K562 (cell line): ENCODE measurements at regions not wholly inside any gene's neighbourhood (a gene's known extent, or its start where the extent isn't known, plus 50 kb on each side); places are given as distances from the start of the nearest gene placed in this dataset.

Experiments
- ATAC-seq: fragments of 200-7000 bp; cut with Tn5 transposase; 3 replicates; pipeline ENCODE4 v1.9.1; 2020; ENCODE audit warnings: moderate library complexity
- BruUV-seq: library from RNA; stranded (reverse); fragments of 400-500 nt; replicated peaks from 2 replicates; lab custom pipeline; 2021; lab: Mats Ljungman, UMichigan
- CTCF ChIA-PET: fragments of 300-600 bp; formaldehyde crosslinking; extraction: SDS; loops from one replicate; lab custom pipeline; 2021; ENCODE audit warnings: low intra/inter-chr PET ratio; lab: Yijun Ruan, JAX
- POLR2A ChIA-PET: fragments of 300-600, 350-650 bp; sonication (Branson Sonifier 250); formaldehyde crosslinking; extraction: SDS; loops from one replicate; lab custom pipeline; 2021; ENCODE audit warnings: antibody characterized with exemption, inconsistent platforms; lab: Yijun Ruan, JAX
- DNase-seq, 4 experiments: peaks; one replicate each; pipeline versions ENCODE4 v3.0.0 to v3.0.0-alpha.2; 2011 to 2018; ENCODE audit warnings: low spot score in 3 of 4, mixed read lengths in 3 of 4; ENCODE audit errors: extremely low read depth in 1 of 4
- FAIRE-seq: peaks from 2 replicates; lab custom pipeline; 2011; peaks lifted over from hg19 to GRCh38; lab: Jason Lieb, UNC
- H2AFZ ChIP-seq: 2 replicates; pipeline ENCODE4 v1.6.0; 2011; ENCODE audit warnings: low read depth, low read length, control low read depth, inconsistent platforms
- H3K27ac ChIP-seq: fragments of 200-600 bp; 3 replicates; pipeline ENCODE4 v1.8.0; 2011; ENCODE audit warnings: low read depth, mild to moderate bottlenecking, control low read depth, inconsistent platforms, low read length, moderate library complexity, mixed read lengths; ENCODE audit errors: extremely low read depth
- H3K27me3 ChIP-seq, 2 experiments: fragments of 300-600 bp in 1 of 2; 2 replicates in 1 of 2; 3 replicates in 1 of 2; pipeline versions ENCODE4 v1.6.0 to v1.8.0; 2011; ENCODE audit warnings: inconsistent platforms in 2 of 2, low read length in 2 of 2, mild to moderate bottlenecking in 1 of 2, mixed read lengths in 1 of 2, moderate library complexity in 1 of 2; ENCODE audit not compliant: control insufficient read depth in 2 of 2, insufficient read depth in 2 of 2
- H3K36me3 ChIP-seq: fragments of 300-600 bp; 3 replicates; pipeline ENCODE4 v1.8.0; 2011; ENCODE audit warnings: mild to moderate bottlenecking, low read length, inconsistent platforms; ENCODE audit not compliant: control insufficient read depth, insufficient read depth
- H3K4me1 ChIP-seq, 2 experiments: fragments of 200-600 bp in 1 of 2; replicated peaks in 1 of 2; 2 replicates in 1 of 2; 3 replicates in 1 of 2; pipeline versions ENCODE4 v1.5.1 to v1.8.0; 2011; ENCODE audit warnings: inconsistent platforms in 2 of 2, low read length in 2 of 2, mild to moderate bottlenecking in 1 of 2, mixed read lengths in 1 of 2, moderate library complexity in 1 of 2; ENCODE audit not compliant: control insufficient read depth in 2 of 2, insufficient read depth in 2 of 2
- H3K4me2 ChIP-seq: 2 replicates; pipeline ENCODE4 v1.6.1; 2011; ENCODE audit warnings: low read length, control low read depth, inconsistent platforms, mixed read lengths; ENCODE audit not compliant: insufficient read depth
- H3K4me3 ChIP-seq: fragments of 200-600 bp; sonication (generic), shearing (Covaris generic); 2 replicates; pipeline ENCODE4 v1.5.1; 2016; ENCODE audit warnings: control low read depth, inconsistent platforms
- H3K79me2 ChIP-seq: fragments of 200-600 bp; 3 replicates; pipeline ENCODE4 v1.8.0; 2011; ENCODE audit warnings: low read length, inconsistent platforms; ENCODE audit not compliant: control insufficient read depth, insufficient read depth
- H3K9ac ChIP-seq, 2 experiments: 2 replicates each; pipeline versions ENCODE4 v1.6.0 to v1.6.1; 2011; ENCODE audit warnings: low read depth in 2 of 2, low read length in 2 of 2, control low read depth in 1 of 2, inconsistent platforms in 1 of 2, mild to moderate bottlenecking in 1 of 2, mixed read lengths in 1 of 2; ENCODE audit not compliant: insufficient read depth in 1 of 2
- H3K9me1 ChIP-seq: one replicate; pipeline ENCODE4 v1.6.0; 2011; ENCODE audit warnings: inconsistent platforms, mild to moderate bottlenecking, low read length, moderate library complexity; ENCODE audit not compliant: control insufficient read depth, insufficient read depth
- H3K9me3 ChIP-seq: replicated peaks from 2 replicates; pipeline ENCODE4 v1.5.1; 2011; ENCODE audit warnings: low read depth, low read length, inconsistent platforms; ENCODE audit not compliant: control insufficient read depth, insufficient read depth
- H4K20me1 ChIP-seq: replicated peaks from 2 replicates; pipeline ENCODE4 v1.6.1; 2011; ENCODE audit warnings: low read length, inconsistent platforms, mixed read lengths; ENCODE audit not compliant: control insufficient read depth, insufficient read depth
- COPS2 ChIP-seq: fragments of 450-650 bp; conservative IDR thresholded peaks from 2 replicates; pipeline ENCODE4 v1.6.1; 2016; ENCODE audit warnings: mild to moderate bottlenecking, moderate library complexity
- FOXP1 ChIP-seq: sonication (generic); formaldehyde crosslinking; IDR thresholded peaks from 2 replicates; pipeline ENCODE4 v1.8.0; 2022; ENCODE audit warnings: mild to moderate bottlenecking, missing genetic modification reagents
- LCOR ChIP-seq: sonication (generic); formaldehyde crosslinking; IDR thresholded peaks from 2 replicates; pipeline ENCODE4 v1.8.0; 2022; ENCODE audit warnings: mild to moderate bottlenecking, missing genetic modification reagents
- NCOA4 ChIP-seq: fragments of 450-650 bp; IDR thresholded peaks from 2 replicates; pipeline ENCODE4 v1.6.1; 2018; ENCODE audit warnings: mild to moderate bottlenecking; ENCODE audit not compliant: partially characterized antibody
- NR2C2 ChIP-seq, 2 experiments: fragments of 200-800 bp in 1 of 2; sonication (Bioruptor generic) in 1 of 2; sonication (generic) in 1 of 2; formaldehyde crosslinking in 1 of 2; IDR thresholded peaks; 2 replicates each; pipeline versions ENCODE4 v1.6.1 to v1.8.0; 2016 to 2022; ENCODE audit warnings: mild to moderate bottlenecking in 1 of 2, missing compliant biosample characterization in 1 of 2, missing genetic modification characterization in 1 of 2, missing genetic modification reagents in 1 of 2
- THRAP3 ChIP-seq: fragments of 450-650 bp; IDR thresholded peaks from 2 replicates; pipeline ENCODE4 v1.6.1; 2016; ENCODE audit warnings: mild to moderate bottlenecking, inconsistent platforms, borderline replicate concordance
- ZNF174 ChIP-seq: fragments of 250-450 bp; sonication (Bioruptor Pico); IDR thresholded peaks from 2 replicates; pipeline ENCODE4 v1.4.0; 2020; ENCODE audit warnings: mild to moderate bottlenecking
- WGBS: fragments of 100-300 bp; shearing (Covaris generic); methylation state at CpG from one replicate; pipeline ENCODE4 v1.1.6; 2016; ENCODE audit warnings: low coverage, mixed read lengths; ENCODE audit not compliant: insufficient coverage; ENCODE audit errors: missing lambda C conversion rate; 5-methylcytosine and 5-hydroxymethylcytosine counted together
- in situ Hi-C: fragments of 300-500 bp; cut with MboI; formaldehyde crosslinking; loops from 4 replicates; pipeline ENCODE4 v1.15.0; 2018; ENCODE audit warnings: inconsistent platforms, mixed read lengths
- intact Hi-C: fragments of 100-400 bp; cut with micrococcal nuclease; formaldehyde crosslinking; loops from 2 replicates; pipeline ENCODE4 v1.14.2; 2022
- TF ChIP-seq, protein P1 (sequence below): sonication (generic); formaldehyde crosslinking; IDR thresholded peaks from 2 replicates; pipeline ENCODE4 v1.9.0; 2022; ENCODE audit warnings: mild to moderate bottlenecking, missing genetic modification reagents

DNA sequence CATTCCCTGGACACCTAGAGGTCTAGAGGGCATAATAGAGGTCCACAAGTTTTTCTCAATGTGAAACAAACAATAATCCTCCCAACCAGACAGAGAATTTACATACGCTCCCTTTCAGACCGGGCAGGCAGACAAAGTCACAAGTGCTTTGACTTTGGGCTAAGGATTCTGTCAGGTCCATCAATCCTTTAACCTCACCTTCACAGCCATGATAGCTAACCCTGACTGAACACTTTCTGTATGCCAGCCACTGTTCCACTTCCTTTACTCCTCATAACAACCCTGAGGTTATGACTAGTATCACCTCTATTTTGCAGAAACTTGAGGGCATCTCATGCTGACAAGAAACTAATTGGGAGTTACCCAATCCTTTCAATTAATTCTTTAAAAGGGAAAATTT, 118.8 kb upstream of the AFF2 start:
- FAIRE-seq: no peak
- Histone ChIP-seq H3K4me2 (no peak overlapping the region), H3K27ac (no peak overlapping the region), H3K9ac (no peak overlapping the region), H3K4me3 (no peak overlapping the region), H3K36me3 (no peaks in the 10 kb centered on the region), H4K20me1 (no peaks in the 10 kb centered on the region), H3K9me1 (no peaks in the 10 kb centered on the region), H2AFZ (no peak overlapping the region), H3K27me3 (no peaks in the 10 kb centered on the region), H3K4me1 (no peaks in the 10 kb centered on the region), H3K9me3 (no peaks in the 10 kb centered on the region), H3K79me2 (no peaks in the 10 kb centered on the region)
- POLR2A ChIA-PET: no interaction called here
- in situ Hi-C loops (no loop called here), intact Hi-C loops (no loop called here)
- WGBS: 8% methylated on average over 2 of the region's 2 CpGs
- no peak for DNase-seq
- ATAC-seq: no peak
- CTCF ChIA-PET: no interaction called here
- TF ChIP-seq ZNF174 (CRISPR knock-in tag) (no peak), THRAP3 (no peak), COPS2 (no peak), NR2C2 (CRISPR knock-in tag; IDR thresholded peaks at IDR 0.05) (no peak), NR2C2 (tag; IDR thresholded peaks at IDR 0.05) (no peak), FOXP1 (CRISPR knock-in tag) (no peak), NCOA4 (no peak), LCOR (CRISPR knock-in tag) (no peak)
- TF ChIP-seq, protein P1, sequence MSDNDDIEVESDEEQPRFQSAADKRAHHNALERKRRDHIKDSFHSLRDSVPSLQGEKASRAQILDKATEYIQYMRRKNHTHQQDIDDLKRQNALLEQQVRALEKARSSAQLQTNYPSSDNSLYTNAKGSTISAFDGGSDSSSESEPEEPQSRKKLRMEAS (CRISPR knock-in tag): no peak
- no TSS peak for BruUV-seq
